ENCODE measurements at regions not wholly inside any gene's neighbourhood (a gene's known extent, or its start where the extent isn't known, plus 50 kb on each side); places are given as distances from the start of the nearest gene placed in this dataset.

DNA sequence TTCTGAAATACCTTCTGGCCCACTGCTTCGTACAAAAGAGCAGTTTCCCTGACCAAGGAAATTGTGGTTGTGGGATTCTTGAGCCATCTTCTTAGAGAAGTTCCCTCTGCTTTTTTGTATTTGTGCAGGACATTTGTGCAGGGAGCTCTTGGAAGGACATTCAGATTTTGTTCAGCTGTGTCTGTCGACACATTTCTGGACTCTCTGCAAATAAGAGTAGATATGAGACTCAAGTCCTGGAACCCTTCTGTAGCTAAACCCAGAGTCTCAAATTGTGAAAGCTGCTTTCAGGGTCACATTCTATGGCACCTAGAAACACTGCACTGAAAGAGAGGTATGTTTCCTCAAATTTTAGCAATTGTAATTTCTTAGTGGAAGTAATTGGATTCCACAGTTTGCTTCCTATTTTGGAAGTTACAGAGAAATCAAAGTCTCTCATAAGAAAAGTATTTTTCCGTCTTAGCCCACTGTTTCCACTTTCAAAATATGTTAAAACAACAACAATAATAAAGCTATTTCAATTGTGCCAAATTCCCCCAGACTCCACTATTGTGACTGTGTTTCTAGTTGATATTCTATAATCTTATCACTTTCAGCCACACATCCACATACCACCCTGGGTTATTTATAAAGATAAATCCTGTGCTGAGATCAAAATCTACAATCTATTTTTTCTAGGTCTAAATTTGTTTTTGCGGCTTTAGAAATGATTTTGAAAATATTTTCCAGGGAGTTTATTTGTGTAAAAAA is 224.0 kb downstream of the COG6 start:
- no peak for DNase-seq (ENCODE audit: low read depth)
- TF ChIP-seq, protein P1, sequence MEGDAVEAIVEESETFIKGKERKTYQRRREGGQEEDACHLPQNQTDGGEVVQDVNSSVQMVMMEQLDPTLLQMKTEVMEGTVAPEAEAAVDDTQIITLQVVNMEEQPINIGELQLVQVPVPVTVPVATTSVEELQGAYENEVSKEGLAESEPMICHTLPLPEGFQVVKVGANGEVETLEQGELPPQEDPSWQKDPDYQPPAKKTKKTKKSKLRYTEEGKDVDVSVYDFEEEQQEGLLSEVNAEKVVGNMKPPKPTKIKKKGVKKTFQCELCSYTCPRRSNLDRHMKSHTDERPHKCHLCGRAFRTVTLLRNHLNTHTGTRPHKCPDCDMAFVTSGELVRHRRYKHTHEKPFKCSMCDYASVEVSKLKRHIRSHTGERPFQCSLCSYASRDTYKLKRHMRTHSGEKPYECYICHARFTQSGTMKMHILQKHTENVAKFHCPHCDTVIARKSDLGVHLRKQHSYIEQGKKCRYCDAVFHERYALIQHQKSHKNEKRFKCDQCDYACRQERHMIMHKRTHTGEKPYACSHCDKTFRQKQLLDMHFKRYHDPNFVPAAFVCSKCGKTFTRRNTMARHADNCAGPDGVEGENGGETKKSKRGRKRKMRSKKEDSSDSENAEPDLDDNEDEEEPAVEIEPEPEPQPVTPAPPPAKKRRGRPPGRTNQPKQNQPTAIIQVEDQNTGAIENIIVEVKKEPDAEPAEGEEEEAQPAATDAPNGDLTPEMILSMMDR (IDR thresholded peaks at IDR 0.05; ENCODE audit: insufficient read depth, low read depth, low read length, missing control alignments) = no peak

DNA sequence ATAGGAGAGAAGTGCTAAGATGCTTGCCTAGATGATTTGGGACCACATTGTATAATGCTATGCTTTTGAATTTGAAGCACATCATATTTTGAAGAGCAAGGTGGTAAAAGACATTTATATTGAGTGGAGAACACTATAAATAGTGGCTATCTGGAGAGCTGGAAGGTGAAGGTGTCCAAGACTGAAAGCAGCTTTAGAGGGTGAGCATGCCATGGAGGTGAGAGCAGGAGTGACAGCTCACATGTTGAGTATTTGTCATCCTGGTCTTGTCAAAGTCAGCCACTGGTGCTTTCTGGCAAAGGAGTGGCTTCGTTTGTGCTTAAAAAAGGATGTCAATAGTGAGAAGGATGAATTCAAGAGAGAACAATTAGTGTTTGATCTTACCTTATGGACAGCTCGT is 225.9 kb downstream of the COG6 start:
- no peak for DNase-seq (ENCODE audit: low read depth)
- TF ChIP-seq, protein P1 (IDR thresholded peaks at IDR 0.05; ENCODE audit: insufficient read depth, low read depth, low read length, missing control alignments) = no peak
- no peak overlapping the region for H3K4me3 ChIP-seq (ENCODE audit: low read depth, low read length)

More for the DNA sequence above, 224.0 kb downstream of the COG6 start:
- no peak overlapping the region for H3K4me3 ChIP-seq (ENCODE audit: low read depth, low read length)

DNA sequence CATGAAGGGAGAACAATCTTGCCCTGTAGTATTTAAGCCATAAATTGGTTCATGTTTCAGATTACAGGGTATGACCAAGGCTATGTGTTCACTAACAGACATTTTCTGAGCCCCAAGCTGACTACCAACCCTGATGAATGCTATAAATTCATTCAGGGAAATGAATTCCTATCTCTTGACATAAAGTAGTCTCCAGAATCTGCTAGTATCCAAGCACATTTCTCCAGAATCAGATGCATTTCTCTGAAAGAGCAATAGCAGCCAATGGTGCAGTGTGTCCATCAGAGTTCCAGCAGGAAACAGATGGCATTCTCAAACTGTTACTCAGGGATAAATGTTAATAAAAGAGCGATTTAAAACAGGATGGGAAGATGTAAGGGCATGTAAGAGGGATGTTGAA is 226.4 kb downstream of the COG6 start:
- DNase-seq (ENCODE audit: low read depth) = no peak
- TF ChIP-seq, protein P1 (IDR thresholded peaks at IDR 0.05; ENCODE audit: insufficient read depth, low read depth, low read length, missing control alignments) = no peak
- no peak overlapping the region for H3K4me3 ChIP-seq (ENCODE audit: low read depth, low read length)

DNA sequence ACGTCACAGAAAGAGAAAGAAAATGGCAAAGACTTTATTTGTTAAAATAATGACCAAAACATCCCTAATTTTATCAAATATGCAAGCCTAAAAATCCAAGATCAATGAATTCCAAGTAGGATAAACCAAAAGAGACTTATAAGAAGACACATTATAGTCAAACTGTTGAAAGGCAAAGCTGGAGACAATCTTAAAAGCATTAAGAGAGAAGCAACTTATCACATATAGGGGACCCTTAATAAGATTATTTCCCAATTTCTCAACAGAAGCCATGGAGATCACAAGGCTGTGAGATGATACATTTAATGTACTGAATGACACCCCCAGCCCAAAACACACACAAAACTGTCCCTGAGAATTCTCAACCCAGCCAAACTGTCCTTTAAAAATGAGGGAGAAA is 228.7 kb downstream of the COG6 start:
- no peak overlapping the region for H3K4me3 ChIP-seq (ENCODE audit: low read depth, low read length)
- TF ChIP-seq, protein P1 (IDR thresholded peaks at IDR 0.05; ENCODE audit: insufficient read depth, low read depth, low read length, missing control alignments) = no peak
- DNase-seq (ENCODE audit: low read depth) = no peak

DNA sequence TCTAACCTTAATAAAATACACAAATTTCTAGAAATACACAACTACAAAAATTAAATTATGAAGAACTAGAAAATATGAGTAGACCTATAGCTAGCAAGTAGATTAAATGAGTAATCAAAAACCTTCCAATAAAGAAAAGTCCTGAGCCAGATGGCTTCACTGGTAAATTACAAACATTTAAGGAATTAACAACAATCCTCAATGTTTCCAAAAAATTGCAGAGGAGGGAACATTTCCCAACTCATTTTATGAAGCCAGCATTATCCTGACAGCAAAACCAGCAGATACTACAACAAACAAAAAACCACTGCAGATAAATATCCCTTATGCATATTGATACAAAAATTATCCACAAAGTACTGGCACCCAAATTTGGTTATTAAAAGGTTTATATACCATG is 230.9 kb downstream of the COG6 start:
- TF ChIP-seq, protein P1 (IDR thresholded peaks at IDR 0.05; ENCODE audit: insufficient read depth, low read depth, low read length, missing control alignments) = no peak
- no peak overlapping the region for H3K4me3 ChIP-seq (ENCODE audit: low read depth, low read length)
- no peak for DNase-seq (ENCODE audit: low read depth)

DNA sequence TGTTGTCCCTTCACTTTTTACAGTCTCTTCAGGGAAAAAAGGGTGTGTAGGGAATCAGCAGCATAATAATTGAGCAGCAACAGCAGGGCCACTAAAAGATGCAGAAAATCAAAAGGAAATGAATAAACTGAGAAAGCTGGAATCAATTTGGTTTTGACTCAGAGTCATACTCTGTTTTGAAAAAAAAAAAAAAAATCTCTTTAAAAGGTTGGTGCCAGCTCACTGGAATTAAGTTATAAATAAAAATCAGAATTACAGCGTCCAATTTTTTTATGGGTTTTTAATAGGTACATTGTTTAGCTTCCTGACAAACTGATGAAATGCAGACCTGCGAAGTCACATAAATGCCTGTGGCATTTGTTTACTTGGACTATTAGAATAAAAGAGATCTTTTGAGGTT is 231.9 kb downstream of the COG6 start:
- H3K4me3 ChIP-seq (ENCODE audit: low read depth, low read length) = no peak overlapping the region
- TF ChIP-seq, protein P1 (IDR thresholded peaks at IDR 0.05; ENCODE audit: insufficient read depth, low read depth, low read length, missing control alignments) = no peak
- DNase-seq (ENCODE audit: low read depth) = no peak
